Panc1 (cell line): ENCODE measurements at regions not wholly inside any gene's neighbourhood (a gene's known extent, or its start where the extent isn't known, plus 50 kb on each side); places are given as distances from the start of the nearest gene placed in this dataset.

ENCODE experiments used
- ATAC-seq: fragments of 200-7000 bp; cut with Tn5 transposase; 2 replicates; pipeline ENCODE4 v1.9.1; 2020; ENCODE audit warnings: mild to moderate bottlenecking, moderate library complexity
- BruUV-seq: library from RNA; stranded (reverse); fragments of 400-500 nt; replicated peaks from 2 replicates; lab custom pipeline; 2021; lab: Mats Ljungman, UMichigan
- CTCF ChIA-PET: fragments of 300-600 bp; sonication (Branson Sonifier 250); formaldehyde crosslinking; loops from one replicate; lab custom pipeline; 2022; ENCODE audit warnings: antibody characterized with exemption; lab: Charles Lee
- POLR2A ChIA-PET: fragments of 300-600 bp; sonication (Branson Sonifier 250); formaldehyde crosslinking; loops from one replicate; lab custom pipeline; 2022; ENCODE audit warnings: antibody characterized with exemption; lab: Charles Lee
- DNase-seq: peaks from one replicate; pipeline ENCODE4 v3.0.0-alpha.2; 2010; ENCODE audit warnings: low read depth, low spot score
- H3K27ac ChIP-seq: 2 replicates; pipeline ENCODE4 v1.5.1; 2011; ENCODE audit warnings: mild to moderate bottlenecking, low read length, inconsistent platforms
- H3K27me3 ChIP-seq: fragments of 200-500 bp; sonication (Bioruptor generic); 2 replicates; pipeline ENCODE4 v1.6.0; 2014; ENCODE audit warnings: low read length, inconsistent platforms; ENCODE audit not compliant: control insufficient read depth, insufficient read depth
- H3K36me3 ChIP-seq: fragments of 200-500 bp; sonication (Bioruptor generic); 2 replicates; pipeline ENCODE4 v1.5.1; 2014; ENCODE audit warnings: inconsistent platforms, mild to moderate bottlenecking, low read length, moderate library complexity; ENCODE audit not compliant: control insufficient read depth, insufficient read depth
- H3K4me1 ChIP-seq: 2 replicates; pipeline ENCODE4 v1.5.1; 2011; ENCODE audit warnings: inconsistent platforms, mild to moderate bottlenecking, low read length, moderate library complexity; ENCODE audit not compliant: control insufficient read depth, insufficient read depth
- H3K4me3 ChIP-seq, 2 experiments: 2 replicates each; pipeline ENCODE4 v1.5.1; 2011 to 2012; ENCODE audit warnings: low read depth in 2 of 2, low read length in 2 of 2, mild to moderate bottlenecking in 2 of 2, inconsistent platforms in 1 of 2, moderate library complexity in 1 of 2
- H3K9me3 ChIP-seq: fragments of 200-500 bp; sonication (Bioruptor generic); 2 replicates; pipeline ENCODE4 v1.5.1; 2014; ENCODE audit warnings: low read depth, mild to moderate bottlenecking, inconsistent platforms, low read length, moderate library complexity; ENCODE audit not compliant: control insufficient read depth, insufficient read depth
- POLR2AphosphoS5 ChIP-seq: IDR thresholded peaks from 2 replicates; pipeline ENCODE4 v1.6.1; 2012; ENCODE audit warnings: mild to moderate bottlenecking, low read depth, low read length, moderate library complexity
- SIN3A ChIP-seq: IDR thresholded peaks from 2 replicates; pipeline ENCODE4 v1.6.1; 2012; ENCODE audit warnings: low read depth, mild to moderate bottlenecking, low read length, moderate library complexity, borderline replicate concordance; ENCODE audit not compliant: insufficient read depth
- TCF7L2 ChIP-seq: IDR thresholded peaks from 2 replicates; pipeline ENCODE4 v1.6.1; 2011; ENCODE audit warnings: mild to moderate bottlenecking, low read depth, low read length, inconsistent platforms
- in situ Hi-C: cut with HindIII; loops from 2 replicates; pipeline ENCODE4 v1.10.0; 2016; ENCODE audit warnings: low sequenced_read_pairs, low pct_unique_long_range_greater_than_20kb
- intact Hi-C: fragments of 100-400 bp; cut with micrococcal nuclease; formaldehyde crosslinking; loops from one replicate; pipeline ENCODE4 v1.10.0; 2022; ENCODE audit not compliant: unreplicated experiment
- TF ChIP-seq, protein P1 (sequence below), 2 experiments: IDR thresholded peaks; 2 replicates each; pipeline ENCODE4 v1.6.1; 2011 to 2012; ENCODE audit warnings: low read depth in 2 of 2, control low read depth in 1 of 2, low read length in 1 of 2, mild to moderate bottlenecking in 1 of 2, moderate library complexity in 1 of 2; ENCODE audit not compliant: insufficient read depth in 1 of 2
- TF ChIP-seq, protein P2 (sequence below): fragments of 450-650 bp; IDR thresholded peaks from 2 replicates; pipeline ENCODE4 v1.5.1; 2017; ENCODE audit warnings: mild to moderate bottlenecking

DNA sequence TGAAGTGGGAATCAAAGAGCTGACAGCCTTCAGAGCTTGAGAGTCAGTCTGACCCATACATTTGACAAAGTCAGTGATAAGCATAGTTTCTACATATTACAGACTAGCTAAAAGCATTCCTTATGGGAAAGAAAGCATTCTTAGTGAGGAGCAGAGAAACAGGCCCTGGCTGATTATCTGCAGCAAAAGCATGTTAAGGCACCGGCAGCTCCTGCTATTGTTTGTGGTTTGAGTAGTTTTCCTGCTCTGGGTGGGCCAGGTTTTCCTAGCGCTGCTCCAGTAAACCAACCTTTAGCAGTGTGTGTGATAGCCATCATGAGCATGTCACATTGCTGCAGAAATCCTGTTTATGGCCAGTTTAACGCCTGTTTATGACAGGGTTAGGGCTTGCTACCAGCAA is 51.6 kb upstream of the WDR1 start:
- TF ChIP-seq, protein P1, sequence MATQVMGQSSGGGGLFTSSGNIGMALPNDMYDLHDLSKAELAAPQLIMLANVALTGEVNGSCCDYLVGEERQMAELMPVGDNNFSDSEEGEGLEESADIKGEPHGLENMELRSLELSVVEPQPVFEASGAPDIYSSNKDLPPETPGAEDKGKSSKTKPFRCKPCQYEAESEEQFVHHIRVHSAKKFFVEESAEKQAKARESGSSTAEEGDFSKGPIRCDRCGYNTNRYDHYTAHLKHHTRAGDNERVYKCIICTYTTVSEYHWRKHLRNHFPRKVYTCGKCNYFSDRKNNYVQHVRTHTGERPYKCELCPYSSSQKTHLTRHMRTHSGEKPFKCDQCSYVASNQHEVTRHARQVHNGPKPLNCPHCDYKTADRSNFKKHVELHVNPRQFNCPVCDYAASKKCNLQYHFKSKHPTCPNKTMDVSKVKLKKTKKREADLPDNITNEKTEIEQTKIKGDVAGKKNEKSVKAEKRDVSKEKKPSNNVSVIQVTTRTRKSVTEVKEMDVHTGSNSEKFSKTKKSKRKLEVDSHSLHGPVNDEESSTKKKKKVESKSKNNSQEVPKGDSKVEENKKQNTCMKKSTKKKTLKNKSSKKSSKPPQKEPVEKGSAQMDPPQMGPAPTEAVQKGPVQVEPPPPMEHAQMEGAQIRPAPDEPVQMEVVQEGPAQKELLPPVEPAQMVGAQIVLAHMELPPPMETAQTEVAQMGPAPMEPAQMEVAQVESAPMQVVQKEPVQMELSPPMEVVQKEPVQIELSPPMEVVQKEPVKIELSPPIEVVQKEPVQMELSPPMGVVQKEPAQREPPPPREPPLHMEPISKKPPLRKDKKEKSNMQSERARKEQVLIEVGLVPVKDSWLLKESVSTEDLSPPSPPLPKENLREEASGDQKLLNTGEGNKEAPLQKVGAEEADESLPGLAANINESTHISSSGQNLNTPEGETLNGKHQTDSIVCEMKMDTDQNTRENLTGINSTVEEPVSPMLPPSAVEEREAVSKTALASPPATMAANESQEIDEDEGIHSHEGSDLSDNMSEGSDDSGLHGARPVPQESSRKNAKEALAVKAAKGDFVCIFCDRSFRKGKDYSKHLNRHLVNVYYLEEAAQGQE (IDR thresholded peaks at IDR 0.05; ENCODE audit: insufficient read depth in 1 of 2, low read depth in 2 of 2, low read length in 1 of 2): no peak
- TF ChIP-seq TCF7L2 (no peak), POLR2AphosphoS5 (no peak), SIN3A (no peak)
- TF ChIP-seq, protein P2, sequence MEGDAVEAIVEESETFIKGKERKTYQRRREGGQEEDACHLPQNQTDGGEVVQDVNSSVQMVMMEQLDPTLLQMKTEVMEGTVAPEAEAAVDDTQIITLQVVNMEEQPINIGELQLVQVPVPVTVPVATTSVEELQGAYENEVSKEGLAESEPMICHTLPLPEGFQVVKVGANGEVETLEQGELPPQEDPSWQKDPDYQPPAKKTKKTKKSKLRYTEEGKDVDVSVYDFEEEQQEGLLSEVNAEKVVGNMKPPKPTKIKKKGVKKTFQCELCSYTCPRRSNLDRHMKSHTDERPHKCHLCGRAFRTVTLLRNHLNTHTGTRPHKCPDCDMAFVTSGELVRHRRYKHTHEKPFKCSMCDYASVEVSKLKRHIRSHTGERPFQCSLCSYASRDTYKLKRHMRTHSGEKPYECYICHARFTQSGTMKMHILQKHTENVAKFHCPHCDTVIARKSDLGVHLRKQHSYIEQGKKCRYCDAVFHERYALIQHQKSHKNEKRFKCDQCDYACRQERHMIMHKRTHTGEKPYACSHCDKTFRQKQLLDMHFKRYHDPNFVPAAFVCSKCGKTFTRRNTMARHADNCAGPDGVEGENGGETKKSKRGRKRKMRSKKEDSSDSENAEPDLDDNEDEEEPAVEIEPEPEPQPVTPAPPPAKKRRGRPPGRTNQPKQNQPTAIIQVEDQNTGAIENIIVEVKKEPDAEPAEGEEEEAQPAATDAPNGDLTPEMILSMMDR: no peak
- DNase-seq (no peak), ATAC-seq (no peak)
- BruUV-seq: no TSS peak
- Histone ChIP-seq H3K27me3 (0 out of 2 replicates have a peak, but pooled peaks cover 4% of the 10 kb centered on the region), H3K36me3 (no peaks in the 10 kb centered on the region), H3K4me3 (no peak overlapping the region), H3K27ac (no peak overlapping the region), H3K4me1 (no peaks in the 10 kb centered on the region), H3K9me3 (no peaks in the 10 kb centered on the region)
- intact Hi-C loops (no loop called here), in situ Hi-C loops (no loop called here)
- ChIA-PET CTCF (no interaction called here), POLR2A (no interaction called here)

DNA sequence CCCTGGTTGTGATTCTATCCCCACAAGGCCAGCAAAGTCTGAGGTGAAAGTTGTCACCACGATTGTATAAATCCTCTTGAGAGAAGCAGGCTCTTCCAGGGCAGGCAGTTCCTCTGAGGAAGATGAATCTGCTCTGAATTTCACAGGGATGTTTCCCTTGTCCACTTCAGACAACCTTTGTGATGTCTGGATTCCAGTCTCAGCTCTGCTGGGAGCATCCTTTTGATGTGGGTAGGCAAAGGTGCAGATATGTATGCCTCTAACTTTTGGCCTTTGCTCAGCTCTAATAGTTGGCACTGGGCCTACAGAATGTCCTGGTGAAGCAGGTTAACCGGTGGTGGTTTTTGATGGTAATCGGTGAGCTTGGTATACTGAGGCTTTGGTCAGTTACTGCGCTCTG is 50.6 kb upstream of the WDR1 start:
- DNase-seq: no peak
- TF ChIP-seq POLR2AphosphoS5 (no peak), TCF7L2 (no peak), SIN3A (no peak)
- TF ChIP-seq, protein P1 (IDR thresholded peaks at IDR 0.05; ENCODE audit: insufficient read depth in 1 of 2, low read depth in 2 of 2, low read length in 1 of 2): no peak
- TF ChIP-seq, protein P2: no peak
- Histone ChIP-seq H3K27ac (no peak overlapping the region), H3K27me3 (0 out of 2 replicates have a peak, but pooled peaks cover 4% of the 10 kb centered on the region), H3K4me1 (no peaks in the 10 kb centered on the region), H3K4me3 (no peak overlapping the region), H3K36me3 (no peaks in the 10 kb centered on the region), H3K9me3 (no peaks in the 10 kb centered on the region)
- ATAC-seq: no peak
- ChIA-PET CTCF (no interaction called here), POLR2A (no interaction called here)
- in situ Hi-C loops (no loop called here), intact Hi-C loops (no loop called here)
- no TSS peak for BruUV-seq
